H1 (cell line): ENCODE measurements at regions not wholly inside any gene's neighbourhood (a gene's known extent, or its start where the extent isn't known, plus 50 kb on each side); places are given as distances from the start of the nearest gene placed in this dataset.

Experiments used
- ATF3 ChIP-seq: IDR thresholded peaks from 2 replicates; pipeline ENCODE4 v1.6.1; 2011; ENCODE audit warnings: low read depth, mild to moderate bottlenecking, low read length; ENCODE audit not compliant: insufficient read depth
- CHD2 ChIP-seq: IDR thresholded peaks from 2 replicates; pipeline ENCODE4 v1.6.1; 2012; ENCODE audit warnings: low read length, improper control_type of control experiment
- CTCF ChIP-seq, 3 experiments: IDR thresholded peaks; 1 replicate in 2 of 3; 2 replicates in 1 of 3; pipeline versions ENCODE4 v1.5.1 to v1.6.1; 2011; ENCODE audit warnings: low read length in 3 of 3, mild to moderate bottlenecking in 3 of 3, inconsistent platforms in 2 of 3, low read depth in 1 of 3, moderate library complexity in 1 of 3; ENCODE audit not compliant: insufficient read depth in 1 of 3; ENCODE audit errors: control extremely low read depth in 1 of 3
- POLR2A ChIP-seq, 2 experiments: IDR thresholded peaks; 1 replicate in 1 of 2; 2 replicates in 1 of 2; pipeline ENCODE4 v1.6.1; 2011; ENCODE audit warnings: low read depth in 2 of 2, low read length in 2 of 2, mild to moderate bottlenecking in 2 of 2; ENCODE audit errors: control extremely low read depth in 1 of 2
- SIX5 ChIP-seq: IDR thresholded peaks from 2 replicates; pipeline ENCODE4 v1.6.1; 2011; ENCODE audit warnings: mild to moderate bottlenecking, low read depth, low read length

DNA sequence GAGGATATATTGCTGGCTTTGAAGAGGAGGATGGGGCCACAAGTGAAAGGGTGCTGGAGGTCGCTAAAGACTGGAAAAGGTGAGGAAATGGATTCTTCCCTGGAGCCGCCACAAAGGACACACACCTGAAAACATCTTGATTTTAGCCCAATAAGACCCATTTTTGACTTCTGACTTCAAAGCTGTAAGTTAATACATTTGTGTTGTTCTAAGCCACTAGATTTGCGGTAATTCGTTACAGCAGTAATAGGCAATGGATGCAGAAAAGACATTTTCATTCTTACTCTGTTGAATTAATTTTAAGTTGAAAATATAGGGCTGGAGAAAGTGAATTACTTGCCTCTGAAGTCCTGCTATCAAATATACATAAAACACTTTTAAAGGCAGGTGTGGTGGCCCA, 117.7 kb upstream of the RAB12 start:
- TF ChIP-seq POLR2A (IDR thresholded peaks at IDR 0.05; ENCODE audit: control extremely low read depth in 1 of 2, low read depth in 2 of 2, low read length in 2 of 2) (no peak), CTCF (IDR thresholded peaks at IDR 0.05; ENCODE audit: control extremely low read depth in 1 of 3, insufficient read depth in 1 of 3, low read depth in 1 of 3, low read length in 3 of 3) (no peak), SIX5 (no peak), ATF3 (no peak), CHD2 (no peak)
